Bronchial epithelial cell (primary cell): ENCODE measurements at regions not wholly inside any gene's neighbourhood (a gene's known extent, or its start where the extent isn't known, plus 50 kb on each side); places are given as distances from the start of the nearest gene placed in this dataset.
"Not testable (repeated sequence)": the region's sequence is repeated elsewhere in the genome, so short reads cannot be mapped to it uniquely, and the experiment has no call there.

Experiments used
- DNase-seq: peaks from one replicate; pipeline ENCODE4 v3.0.0-alpha.2; 2010; ENCODE audit warnings: low read depth
- FAIRE-seq: peaks from 2 replicates; lab custom pipeline; 2011; peaks lifted over from hg19 to GRCh38; lab: Jason Lieb, UNC
- H3K27me3 ChIP-seq: 2 replicates; pipeline ENCODE4 v1.5.1; 2011; ENCODE audit warnings: low read length; ENCODE audit not compliant: control insufficient read depth, insufficient read depth
- H3K36me3 ChIP-seq: 2 replicates; pipeline ENCODE4 v1.5.1; 2011; ENCODE audit warnings: low read length; ENCODE audit not compliant: control insufficient read depth, insufficient read depth
- H3K4me3 ChIP-seq: 2 replicates; pipeline ENCODE4 v1.5.1; 2011; ENCODE audit warnings: mild to moderate bottlenecking, low read depth, low read length, control low read depth
- CTCF ChIP-seq: IDR thresholded peaks from 2 replicates; pipeline ENCODE4 v1.5.1; 2011; ENCODE audit warnings: mild to moderate bottlenecking, moderate library complexity, low read length, control low read depth, inconsistent platforms; ENCODE audit not compliant: insufficient read depth, severe bottlenecking

GRCh38 chr12:67484791-67485480 is 163.6 kb upstream of the DYRK2 start:
- DNase-seq (peak; percentile 38), FAIRE-seq (no peak)
- Histone ChIP-seq H3K36me3 (no peaks in the 10 kb centered on the region), H3K4me3 (no peak overlapping the region), H3K27me3 (no peaks in the 10 kb centered on the region)
- no peak for TF ChIP-seq CTCF

- TF ChIP-seq CTCF: no peak
- Histone ChIP-seq H3K27me3 (no peaks in the 10 kb centered on the region), H3K4me3 (no peak overlapping the region), H3K36me3 (no peaks in the 10 kb centered on the region)
- no peak for FAIRE-seq
- DNase-seq: no peak
These were observed 161.9 kb upstream of the DYRK2 start for GRCh38 chr12:67486671-67487070.

- DNase-seq, FAIRE-seq, H3K4me3 ChIP-seq, H3K27me3 ChIP-seq, H3K36me3 ChIP-seq: not testable (repeated sequence)
These were observed 160.2 kb upstream of the DYRK2 start for GRCh38 chr12:67488349-67488748.

- no peaks in the 10 kb centered on the region for H3K27me3 ChIP-seq
- FAIRE-seq: peak; percentile 7
- TF ChIP-seq CTCF: no peak
- H3K4me3 ChIP-seq: no peak overlapping the region
- DNase-seq: no peak
- H3K36me3 ChIP-seq: no peaks in the 10 kb centered on the region
These were observed 159.5 kb upstream of the DYRK2 start for GRCh38 chr12:67489007-67489406.

- no peak overlapping the region for H3K4me3 ChIP-seq
- no peak for FAIRE-seq
- no peak for TF ChIP-seq CTCF
- DNase-seq: no peak
- H3K27me3 ChIP-seq: peaks cover 2% of the 10 kb centered on the region
- no peaks in the 10 kb centered on the region for H3K36me3 ChIP-seq
These were observed 152.0 kb upstream of the DYRK2 start for GRCh38 chr12:67496581-67496980.

GRCh38 chr12:67498991-67499390 is 149.6 kb upstream of the DYRK2 start:
- DNase-seq: no peak
- no peak overlapping the region for H3K4me3 ChIP-seq
- H3K36me3 ChIP-seq: no peaks in the 10 kb centered on the region
- no peak for TF ChIP-seq CTCF
- peaks cover 2% of the 10 kb centered on the region for H3K27me3 ChIP-seq
- FAIRE-seq: no peak
